Caki2 (cell line): ENCODE measurements at regions not wholly inside any gene's neighbourhood (a gene's known extent, or its start where the extent isn't known, plus 50 kb on each side); places are given as distances from the start of the nearest gene placed in this dataset.
A peak's percentile ranks its signal among the peaks of the same experiment; 100 is the strongest.

Experiments
- DNase-seq: peaks from one replicate; pipeline ENCODE4 v3.0.0-alpha.2; 2015; ENCODE audit warnings: low read depth
- in situ Hi-C: cut with HindIII; loops from 2 replicates; pipeline ENCODE4 v1.10.0; 2016; ENCODE audit warnings: low sequenced_read_pairs, low pct_unique_long_range_greater_than_20kb, mixed read lengths

DNA sequence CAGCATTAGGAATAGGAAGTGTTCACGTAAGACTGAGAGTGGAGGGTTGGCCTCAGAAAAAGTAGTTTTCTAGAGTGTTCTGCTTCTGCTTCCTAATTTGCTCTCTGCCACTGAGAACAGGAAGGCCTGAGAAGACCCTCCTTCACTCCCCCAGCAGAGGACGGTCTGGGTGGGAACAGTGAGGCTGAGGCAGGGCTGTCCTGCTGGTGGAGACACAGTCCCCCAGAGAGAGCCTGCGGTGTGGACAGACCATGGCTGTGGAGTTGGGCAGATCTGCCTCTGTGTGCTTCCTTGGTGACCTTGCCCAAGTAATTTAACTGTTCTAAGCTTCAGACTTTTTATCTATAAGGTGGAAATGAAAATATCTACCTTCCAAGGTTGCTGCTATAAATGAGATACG is 182.3 kb downstream of the DACT1 start:
- in situ Hi-C loops, result no loop called here
- DNase-seq, result no peak

DNA sequence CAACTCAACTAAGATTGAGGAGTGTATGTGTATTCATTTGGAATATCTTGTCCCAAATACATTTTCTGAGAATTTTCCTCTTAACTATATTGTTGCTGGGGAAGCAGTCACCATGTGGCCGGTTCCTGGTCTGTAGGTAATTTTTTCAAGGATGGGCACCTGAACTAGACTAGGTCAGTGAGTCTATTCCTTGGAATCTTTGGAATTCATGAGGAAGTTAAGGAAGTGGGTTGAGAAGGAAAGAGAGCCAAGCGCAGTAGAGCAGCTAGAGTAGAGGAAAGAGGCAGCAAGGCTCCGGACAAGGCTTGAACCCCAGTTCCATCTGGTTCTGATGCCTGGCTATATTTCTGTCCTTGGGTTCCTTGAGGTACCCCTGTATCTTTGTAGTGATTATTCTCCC is 183.7 kb downstream of the DACT1 start:
- in situ Hi-C loops, result no loop called here
- no peak for DNase-seq

DNA sequence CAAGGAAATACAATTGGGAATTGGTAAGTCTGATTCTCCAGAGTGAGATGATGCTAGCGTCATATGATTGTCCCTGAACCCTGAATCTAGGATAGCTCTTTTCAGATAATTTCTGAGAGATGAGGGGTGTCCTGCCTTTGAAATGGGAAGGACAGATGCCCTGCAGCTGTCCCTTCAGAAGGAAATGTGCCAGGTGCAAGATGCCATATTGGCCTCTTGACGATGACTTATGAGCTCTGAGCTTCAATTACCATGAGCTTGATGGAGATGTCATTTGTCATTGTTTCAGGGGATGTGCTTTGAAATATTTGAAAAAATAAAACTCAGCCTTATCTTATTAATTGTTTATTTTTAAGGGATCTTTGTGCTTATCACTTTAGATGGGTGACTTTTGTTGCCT is 185.1 kb downstream of the DACT1 start:
- DNase-seq, result no peak
- in situ Hi-C loops, result no loop called here

- in situ Hi-C loops, result no loop called here
These were observed 185.6 kb downstream of the DACT1 start for GRCh38 chr14:58823312-58823711.

DNA sequence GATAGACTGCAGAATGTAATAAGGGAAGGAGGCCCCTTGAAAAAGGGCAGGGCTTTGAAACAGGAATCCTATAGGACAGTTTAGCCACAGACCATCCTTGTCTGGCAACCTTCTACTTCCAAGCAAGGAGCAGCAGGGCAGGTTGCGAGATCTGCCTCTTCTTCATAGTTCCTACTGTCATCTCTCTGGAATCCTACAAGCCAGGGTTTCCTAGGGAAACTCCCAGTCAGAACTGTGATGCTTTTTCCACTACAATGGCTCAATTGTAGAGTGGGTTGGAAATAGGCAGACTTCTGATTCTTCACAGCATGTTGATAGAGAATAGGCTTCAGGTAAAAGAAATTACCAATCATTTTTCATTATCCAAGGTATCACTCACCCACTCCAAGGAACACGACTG is 186.3 kb downstream of the DACT1 start:
- in situ Hi-C loops, result no loop called here
- DNase-seq, result no peak

More at GRCh38 chr14:58823312-58823711, 185.6 kb downstream of the DACT1 start:
- DNase-seq, result no peak

- in situ Hi-C loops, result no loop called here
These were observed 187.0 kb downstream of the DACT1 start for GRCh38 chr14:58824796-58825195.

DNA sequence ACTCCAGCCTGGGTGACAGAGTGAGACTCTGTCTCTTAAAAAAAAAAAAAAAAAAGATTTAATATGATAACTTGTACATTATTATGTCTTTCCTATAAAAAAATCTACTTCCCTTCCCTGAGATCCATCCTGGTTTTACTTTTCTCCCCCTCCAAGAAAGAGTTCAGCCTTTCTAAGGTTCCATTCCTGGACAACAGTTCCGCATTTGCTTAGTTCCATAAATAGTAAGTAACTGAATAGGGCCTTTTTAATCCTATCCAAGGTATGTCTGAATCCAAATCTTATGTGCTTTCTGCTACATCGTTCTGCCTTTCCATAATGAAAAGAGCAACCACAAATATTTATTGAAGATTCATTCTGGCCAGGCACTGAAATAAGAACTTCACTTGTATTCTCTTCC is 187.8 kb downstream of the DACT1 start:
- DNase-seq, result no peak
- in situ Hi-C loops, result no loop called here

More at GRCh38 chr14:58824796-58825195, 187.0 kb downstream of the DACT1 start:
- DNase-seq, result no peak

GRCh38 chr14:58826845-58827686 is 189.3 kb downstream of the DACT1 start:
- in situ Hi-C loops, result no loop called here
- no peak for DNase-seq

DNA sequence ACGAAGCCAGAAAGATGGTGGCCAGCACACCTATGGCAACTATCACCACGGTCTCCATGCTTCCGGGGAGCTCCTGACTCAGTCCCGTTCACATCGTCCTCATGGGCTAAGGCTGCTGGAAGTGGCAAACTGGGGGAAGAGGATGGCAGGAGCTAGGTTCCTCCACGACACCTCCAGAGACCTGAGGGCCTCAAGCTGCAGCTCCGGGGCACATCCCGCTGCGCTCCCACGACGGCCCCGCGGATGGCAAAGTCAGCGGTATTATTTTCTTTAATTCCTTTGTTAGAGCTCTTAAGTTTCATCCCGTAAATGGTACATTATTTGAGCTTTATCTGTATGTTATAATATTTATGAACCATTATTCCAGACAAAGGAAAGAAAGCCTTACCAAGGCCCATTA is 190.5 kb downstream of the DACT1 start:
- in situ Hi-C loops, result no loop called here
- DNase-seq, result no peak

DNA sequence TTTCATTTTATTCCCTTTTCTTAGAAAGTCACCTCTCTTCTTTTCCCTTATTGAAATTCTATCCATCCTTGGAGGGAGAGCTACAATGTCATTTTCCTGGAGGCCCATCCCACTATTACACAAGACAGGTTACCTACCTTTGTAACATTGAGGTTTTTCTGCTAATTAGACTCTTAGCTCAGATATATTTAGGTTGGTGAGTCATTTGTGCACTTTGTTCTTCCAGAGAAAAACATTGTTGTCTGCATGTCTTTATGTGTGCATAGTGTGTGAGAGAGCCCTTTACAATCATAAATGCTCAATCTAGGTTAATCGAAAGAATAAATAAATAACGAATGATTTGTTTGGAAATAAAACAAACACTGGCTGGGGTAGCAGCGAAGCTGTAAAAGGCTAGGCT is 191.8 kb downstream of the DACT1 start:
- in situ Hi-C loops, result no loop called here

GRCh38 chr14:58830121-58830520 is 192.4 kb downstream of the DACT1 start:
- in situ Hi-C loops, result no loop called here
- no peak for DNase-seq

More for the DNA sequence above, 191.8 kb downstream of the DACT1 start:
- peak; percentile 66 for DNase-seq

DNA sequence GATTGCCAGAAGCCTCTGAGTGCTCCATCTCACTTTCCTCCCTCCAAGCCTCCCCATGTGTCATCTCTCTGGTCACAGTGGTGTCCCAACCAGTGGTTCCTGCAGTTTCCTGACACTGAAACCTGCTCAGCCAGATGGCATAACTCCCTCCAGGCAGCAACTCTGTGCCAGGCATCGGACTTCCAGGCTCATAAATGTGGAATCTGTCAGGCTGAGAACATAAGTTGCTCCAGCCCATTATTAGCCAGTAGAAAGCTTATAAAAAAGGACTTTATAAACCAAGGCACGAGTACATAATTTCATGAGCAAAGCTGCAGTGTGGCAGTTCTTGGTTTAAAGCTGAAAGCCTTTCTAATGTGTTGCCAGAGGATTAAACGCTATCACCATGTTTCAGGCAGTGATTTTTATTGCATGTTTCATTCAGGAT is 194.3 kb downstream of the DACT1 start:
- no peak for DNase-seq
- in situ Hi-C loops, result no loop called here

- DNase-seq, result no peak
- in situ Hi-C loops, result no loop called here
These were observed 196.0 kb downstream of the DACT1 start for GRCh38 chr14:58833634-58834378.

GRCh38 chr14:58836303-58836974 is 198.7 kb downstream of the DACT1 start:
- in situ Hi-C loops, result no loop called here
- no peak for DNase-seq

GRCh38 chr14:58839233-58839632 is 201.5 kb downstream of the DACT1 start:
- no peak for DNase-seq
- in situ Hi-C loops, result no loop called here

DNA sequence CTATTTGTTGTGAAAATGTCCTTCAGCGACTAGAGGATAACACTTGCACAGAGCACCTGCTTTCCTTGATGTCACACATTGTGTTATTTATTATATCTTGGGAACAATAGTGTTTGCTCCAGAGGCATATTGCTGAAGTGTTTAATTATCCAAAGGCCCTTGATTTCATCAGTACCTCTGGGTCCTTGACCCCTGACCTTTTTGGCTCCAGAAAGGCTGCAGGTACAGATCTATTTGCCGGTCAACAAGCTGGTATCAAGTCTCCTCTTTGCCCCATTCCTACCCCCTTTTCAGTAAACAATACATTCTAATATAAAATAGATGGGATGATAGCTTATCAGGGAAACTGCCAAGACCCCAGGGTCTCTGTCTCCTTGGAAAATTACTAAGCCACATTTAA is 206.8 kb downstream of the DACT1 start:
- in situ Hi-C loops, result no loop called here
- no peak for DNase-seq

- in situ Hi-C loops, result no loop called here
- DNase-seq, result no peak
These were observed 209.1 kb downstream of the DACT1 start for GRCh38 chr14:58846682-58847465.

DNA sequence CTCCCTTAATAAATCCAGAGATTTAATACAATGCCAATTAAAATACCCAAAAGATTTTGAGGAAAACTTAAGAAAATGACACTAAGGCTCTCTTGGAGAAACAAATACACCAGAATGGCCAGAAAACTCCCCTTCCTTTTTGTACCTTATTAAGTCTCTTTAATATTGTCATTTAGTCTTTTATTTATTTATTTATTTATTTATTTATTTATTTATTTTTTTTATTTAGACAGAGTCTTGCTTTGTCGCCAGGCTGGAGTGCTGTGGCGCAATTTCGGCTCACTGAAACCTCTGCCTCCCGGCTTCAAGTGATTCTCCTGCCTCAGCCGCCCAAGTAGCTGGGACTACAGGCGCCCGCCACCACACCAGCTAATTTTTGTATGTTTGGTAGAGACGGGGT is 210.6 kb downstream of the DACT1 start:
- in situ Hi-C loops, result no loop called here
- DNase-seq, result no peak
